ENCODE measurements at regions not wholly inside any gene's neighbourhood (a gene's known extent, or its start where the extent isn't known, plus 50 kb on each side); places are given as distances from the start of the nearest gene placed in this dataset.

GRCh38 chr9:784202-784601, 57.3 kb upstream of the DMRT1 start:
- no peaks in the 10 kb centered on the region for H3K36me3 Mint-ChIP-seq (ENCODE audit: low read depth)
- no peak for ATAC-seq
- CTCF ChIA-PET, result no interaction called here
- intact Hi-C loops (cut with micrococcal nuclease), result no loop called here
- TF ChIP-seq, protein P1, sequence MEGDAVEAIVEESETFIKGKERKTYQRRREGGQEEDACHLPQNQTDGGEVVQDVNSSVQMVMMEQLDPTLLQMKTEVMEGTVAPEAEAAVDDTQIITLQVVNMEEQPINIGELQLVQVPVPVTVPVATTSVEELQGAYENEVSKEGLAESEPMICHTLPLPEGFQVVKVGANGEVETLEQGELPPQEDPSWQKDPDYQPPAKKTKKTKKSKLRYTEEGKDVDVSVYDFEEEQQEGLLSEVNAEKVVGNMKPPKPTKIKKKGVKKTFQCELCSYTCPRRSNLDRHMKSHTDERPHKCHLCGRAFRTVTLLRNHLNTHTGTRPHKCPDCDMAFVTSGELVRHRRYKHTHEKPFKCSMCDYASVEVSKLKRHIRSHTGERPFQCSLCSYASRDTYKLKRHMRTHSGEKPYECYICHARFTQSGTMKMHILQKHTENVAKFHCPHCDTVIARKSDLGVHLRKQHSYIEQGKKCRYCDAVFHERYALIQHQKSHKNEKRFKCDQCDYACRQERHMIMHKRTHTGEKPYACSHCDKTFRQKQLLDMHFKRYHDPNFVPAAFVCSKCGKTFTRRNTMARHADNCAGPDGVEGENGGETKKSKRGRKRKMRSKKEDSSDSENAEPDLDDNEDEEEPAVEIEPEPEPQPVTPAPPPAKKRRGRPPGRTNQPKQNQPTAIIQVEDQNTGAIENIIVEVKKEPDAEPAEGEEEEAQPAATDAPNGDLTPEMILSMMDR (IDR thresholded peaks at IDR 0.05), result no peak
- DNase-seq, result no peak
- H3K9me3 Mint-ChIP-seq, result no peaks in the 10 kb centered on the region
- POLR2A ChIA-PET, result no interaction called here
- no peaks in the 10 kb centered on the region for H3K4me1 Mint-ChIP-seq (ENCODE audit: low read depth)
- no peak overlapping the region for H3K4me3 Mint-ChIP-seq
- no peak overlapping the region for H3K27ac Mint-ChIP-seq
- peaks cover 1% of the 10 kb centered on the region for H3K27me3 Mint-ChIP-seq

DNA sequence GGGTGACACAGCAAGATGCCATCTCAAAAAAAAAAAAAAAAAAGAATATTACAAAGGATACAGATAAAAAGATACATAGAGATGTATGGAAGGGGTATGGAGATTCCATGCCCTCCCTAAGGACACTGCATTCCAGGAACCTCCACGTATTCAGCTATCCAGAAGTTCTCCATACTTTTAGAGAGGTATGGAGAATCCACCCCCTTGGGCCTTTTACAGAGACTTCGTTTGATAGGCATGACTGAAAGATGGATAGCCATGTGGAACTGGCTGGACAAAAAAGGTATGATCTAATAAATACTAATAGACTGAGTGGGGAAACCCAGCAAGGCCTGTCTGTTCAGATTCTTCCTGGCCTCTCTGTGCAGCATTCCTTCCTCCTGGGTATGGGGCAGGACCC, 56.6 kb upstream of the DMRT1 start:
- intact Hi-C loops (cut with micrococcal nuclease), result no loop called here
- H3K27me3 Mint-ChIP-seq, result no peaks in the 10 kb centered on the region
- H3K4me3 Mint-ChIP-seq, result no peak overlapping the region
- TF ChIP-seq, protein P1 (IDR thresholded peaks at IDR 0.05), result no peak
- ChIA-PET POLR2A (no interaction called here), CTCF (no interaction called here)
- DNase-seq (no peak), ATAC-seq (no peak)
- H3K36me3 Mint-ChIP-seq (ENCODE audit: low read depth), result no peaks in the 10 kb centered on the region
- no peak overlapping the region for H3K27ac Mint-ChIP-seq
- H3K4me1 Mint-ChIP-seq (ENCODE audit: low read depth), result no peaks in the 10 kb centered on the region
- no peaks in the 10 kb centered on the region for H3K9me3 Mint-ChIP-seq

DNA sequence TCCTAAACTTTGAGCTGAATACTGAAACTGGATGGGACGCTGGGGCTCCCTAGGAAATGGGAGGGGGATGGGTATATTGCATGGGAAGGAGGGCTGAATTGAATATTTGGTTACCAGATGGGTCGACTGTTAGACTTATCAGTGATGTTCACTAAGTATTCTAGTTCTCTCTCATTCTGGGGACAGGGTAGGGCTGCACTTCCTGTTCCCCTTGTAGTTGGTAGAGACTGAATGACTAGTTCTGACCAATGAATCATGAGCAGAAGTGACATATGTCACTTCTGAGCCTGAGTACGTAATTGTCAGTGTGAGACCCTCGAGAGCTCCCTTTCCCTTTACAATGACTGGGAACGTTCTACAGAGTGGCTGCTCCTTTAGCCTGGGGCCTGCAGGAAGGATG, 55.5 kb upstream of the DMRT1 start:
- Mint-ChIP-seq H3K27me3 (no peaks in the 10 kb centered on the region), H3K27ac (no peak overlapping the region), H3K4me3 (no peak overlapping the region), H3K4me1 (ENCODE audit: low read depth) (no peaks in the 10 kb centered on the region), H3K9me3 (no peaks in the 10 kb centered on the region), H3K36me3 (ENCODE audit: low read depth) (no peaks in the 10 kb centered on the region)
- CTCF ChIA-PET, result interaction anchor here (1.4 kb wide), 1 partner anchor 173 kb away, joined by 3 read pairs; no protein-coding TSS in a partner anchor
- POLR2A ChIA-PET, result no interaction called here
- TF ChIP-seq, protein P1 (IDR thresholded peaks at IDR 0.05), result no peak
- DNase-seq, result no peak
- intact Hi-C loops (cut with micrococcal nuclease), result no loop called here
- ATAC-seq, result no peak

DNA sequence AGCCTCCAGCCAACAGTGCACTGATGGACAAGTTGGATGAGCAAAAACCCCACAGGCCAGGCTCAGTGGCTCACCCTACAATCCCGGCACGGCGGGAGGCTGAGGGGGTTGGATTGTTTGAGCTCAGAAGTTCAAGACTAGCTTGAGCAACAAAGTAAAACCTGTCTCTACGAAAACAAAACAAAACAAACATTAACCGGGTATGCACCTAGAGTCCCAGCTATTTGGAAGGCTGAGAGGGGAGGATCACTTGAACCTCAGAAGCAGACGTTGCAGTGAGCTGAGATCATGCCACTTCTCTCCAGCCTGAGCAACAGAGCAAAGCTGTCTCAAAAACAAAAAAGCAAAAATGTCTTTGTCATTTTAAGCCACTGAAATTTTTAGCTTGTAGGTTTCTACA, 55.1 kb upstream of the DMRT1 start:
- no peaks in the 10 kb centered on the region for H3K27me3 Mint-ChIP-seq
- CTCF ChIA-PET, result interaction anchor here (1.4 kb wide), 1 partner anchor 173 kb away, joined by 3 read pairs; no protein-coding TSS in a partner anchor
- DNase-seq (no peak), ATAC-seq (no peak)
- no peaks in the 10 kb centered on the region for H3K9me3 Mint-ChIP-seq
- H3K4me1 Mint-ChIP-seq (ENCODE audit: low read depth), result no peaks in the 10 kb centered on the region
- H3K36me3 Mint-ChIP-seq (ENCODE audit: low read depth), result no peaks in the 10 kb centered on the region
- intact Hi-C loops (cut with micrococcal nuclease), result no loop called here
- H3K4me3 Mint-ChIP-seq, result no peak overlapping the region
- POLR2A ChIA-PET, result no interaction called here
- TF ChIP-seq, protein P1 (IDR thresholded peaks at IDR 0.05), result no peak
- no peak overlapping the region for H3K27ac Mint-ChIP-seq

DNA sequence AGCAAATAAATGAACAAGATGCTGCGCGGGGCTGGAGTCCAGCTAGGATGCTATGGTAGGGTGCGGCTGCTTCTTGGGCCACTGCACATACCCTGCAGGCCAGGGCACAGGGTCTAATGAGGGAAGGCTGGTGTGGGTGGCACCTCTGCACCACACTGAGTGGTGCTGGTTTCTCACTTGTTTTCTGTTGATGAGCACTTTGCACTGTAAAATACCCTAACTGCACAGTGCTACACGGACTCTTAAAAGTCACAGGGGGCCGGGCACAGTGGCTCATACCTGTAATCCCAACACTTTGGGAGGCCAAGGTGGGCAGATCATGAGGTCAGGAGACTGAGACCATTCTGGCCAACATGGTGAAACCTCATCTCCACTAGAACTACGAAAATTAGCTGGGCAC, 52.7 kb upstream of the DMRT1 start:
- ChIA-PET CTCF (no interaction called here), POLR2A (no interaction called here)
- Mint-ChIP-seq H3K4me3 (no peak overlapping the region), H3K27ac (no peak overlapping the region), H3K9me3 (no peaks in the 10 kb centered on the region), H3K4me1 (ENCODE audit: low read depth) (no peaks in the 10 kb centered on the region), H3K27me3 (no peaks in the 10 kb centered on the region), H3K36me3 (ENCODE audit: low read depth) (no peaks in the 10 kb centered on the region)
- ATAC-seq (no peak), DNase-seq (no peak)
- TF ChIP-seq, protein P1 (IDR thresholded peaks at IDR 0.05), result no peak
- intact Hi-C loops (cut with micrococcal nuclease), result no loop called here

Data from activated CD8-positive, alpha-beta T cell treated with anti-CD3 and anti-CD28 coated beads for 36 hours (primary cell).